ENCODE measurements at regions not wholly inside any gene's neighbourhood (a gene's known extent, or its start where the extent isn't known, plus 50 kb on each side); places are given as distances from the start of the nearest gene placed in this dataset.

- TF ChIP-seq ZNF552 (CRISPR knock-in tag; IDR thresholded peaks at IDR 0.05; ENCODE audit: borderline replicate concordance) (peak; percentile 25; the same call in 1 of the 2 replicates), FOXA3 (CRISPR knock-in tag; IDR thresholded peaks at IDR 0.05) (peak; percentile 82), ZNF546 (CRISPR knock-in tag; conservative IDR thresholded peaks at IDR 0.05) (0 out of 2 replicates have a peak, but pooled peaks have one; percentile 38), ZBTB20 (CRISPR knock-in tag; IDR thresholded peaks at IDR 0.05; ENCODE audit: borderline replicate concordance, low read depth) (peak; percentile 32; the same call in 1 of the 2 replicates), PHF20 (CRISPR knock-in tag; IDR thresholded peaks at IDR 0.05) (peak; percentile 25; the same call in 1 of the 2 replicates), ZMYM4 (CRISPR knock-in tag; IDR thresholded peaks at IDR 0.05) (peak; percentile 63), CBX5 (CRISPR knock-in tag; IDR thresholded peaks at IDR 0.05; ENCODE audit: borderline replicate concordance) (peak; percentile 40; the same call in 1 of the 2 replicates), MTF2 (CRISPR knock-in tag; IDR thresholded peaks at IDR 0.05; ENCODE audit: borderline replicate concordance) (0 out of 2 replicates have a peak, but pooled peaks have one; percentile 40), FOXO4 (CRISPR knock-in tag; conservative IDR thresholded peaks at IDR 0.05) (0 out of 2 replicates have a peak, but pooled peaks have one; percentile 38), IRF2 (CRISPR knock-in tag; IDR thresholded peaks at IDR 0.05) (peak; percentile 57; the same call in 1 of the 2 replicates), SIX1 (CRISPR knock-in tag; IDR thresholded peaks at IDR 0.05; ENCODE audit: borderline replicate concordance) (peak; percentile 96), SIX4 (CRISPR knock-in tag; IDR thresholded peaks at IDR 0.05) (peak; percentile 94), HMG20A (CRISPR knock-in tag; IDR thresholded peaks at IDR 0.05; ENCODE audit: borderline replicate concordance) (peak; percentile 28; the same call in 1 of the 2 replicates), KLF16 (CRISPR knock-in tag; IDR thresholded peaks at IDR 0.05) (0 out of 4 replicates have a peak, but pooled peaks of 1 of the 2 experiments have one; percentile 20), FOXJ3 (CRISPR knock-in tag; IDR thresholded peaks at IDR 0.05; ENCODE audit: borderline replicate concordance) (peak; percentile 60; the same call in 1 of the 2 replicates), MAFF (IDR thresholded peaks at IDR 0.05; ENCODE audit: low read depth, low read length) (0 out of 2 replicates have a peak, but pooled peaks have one; percentile 17), RXRA (CRISPR knock-in tag; IDR thresholded peaks at IDR 0.05) (peak; percentile 23; the same call in 1 of the 2 replicates)
- TF ChIP-seq, protein P1, sequence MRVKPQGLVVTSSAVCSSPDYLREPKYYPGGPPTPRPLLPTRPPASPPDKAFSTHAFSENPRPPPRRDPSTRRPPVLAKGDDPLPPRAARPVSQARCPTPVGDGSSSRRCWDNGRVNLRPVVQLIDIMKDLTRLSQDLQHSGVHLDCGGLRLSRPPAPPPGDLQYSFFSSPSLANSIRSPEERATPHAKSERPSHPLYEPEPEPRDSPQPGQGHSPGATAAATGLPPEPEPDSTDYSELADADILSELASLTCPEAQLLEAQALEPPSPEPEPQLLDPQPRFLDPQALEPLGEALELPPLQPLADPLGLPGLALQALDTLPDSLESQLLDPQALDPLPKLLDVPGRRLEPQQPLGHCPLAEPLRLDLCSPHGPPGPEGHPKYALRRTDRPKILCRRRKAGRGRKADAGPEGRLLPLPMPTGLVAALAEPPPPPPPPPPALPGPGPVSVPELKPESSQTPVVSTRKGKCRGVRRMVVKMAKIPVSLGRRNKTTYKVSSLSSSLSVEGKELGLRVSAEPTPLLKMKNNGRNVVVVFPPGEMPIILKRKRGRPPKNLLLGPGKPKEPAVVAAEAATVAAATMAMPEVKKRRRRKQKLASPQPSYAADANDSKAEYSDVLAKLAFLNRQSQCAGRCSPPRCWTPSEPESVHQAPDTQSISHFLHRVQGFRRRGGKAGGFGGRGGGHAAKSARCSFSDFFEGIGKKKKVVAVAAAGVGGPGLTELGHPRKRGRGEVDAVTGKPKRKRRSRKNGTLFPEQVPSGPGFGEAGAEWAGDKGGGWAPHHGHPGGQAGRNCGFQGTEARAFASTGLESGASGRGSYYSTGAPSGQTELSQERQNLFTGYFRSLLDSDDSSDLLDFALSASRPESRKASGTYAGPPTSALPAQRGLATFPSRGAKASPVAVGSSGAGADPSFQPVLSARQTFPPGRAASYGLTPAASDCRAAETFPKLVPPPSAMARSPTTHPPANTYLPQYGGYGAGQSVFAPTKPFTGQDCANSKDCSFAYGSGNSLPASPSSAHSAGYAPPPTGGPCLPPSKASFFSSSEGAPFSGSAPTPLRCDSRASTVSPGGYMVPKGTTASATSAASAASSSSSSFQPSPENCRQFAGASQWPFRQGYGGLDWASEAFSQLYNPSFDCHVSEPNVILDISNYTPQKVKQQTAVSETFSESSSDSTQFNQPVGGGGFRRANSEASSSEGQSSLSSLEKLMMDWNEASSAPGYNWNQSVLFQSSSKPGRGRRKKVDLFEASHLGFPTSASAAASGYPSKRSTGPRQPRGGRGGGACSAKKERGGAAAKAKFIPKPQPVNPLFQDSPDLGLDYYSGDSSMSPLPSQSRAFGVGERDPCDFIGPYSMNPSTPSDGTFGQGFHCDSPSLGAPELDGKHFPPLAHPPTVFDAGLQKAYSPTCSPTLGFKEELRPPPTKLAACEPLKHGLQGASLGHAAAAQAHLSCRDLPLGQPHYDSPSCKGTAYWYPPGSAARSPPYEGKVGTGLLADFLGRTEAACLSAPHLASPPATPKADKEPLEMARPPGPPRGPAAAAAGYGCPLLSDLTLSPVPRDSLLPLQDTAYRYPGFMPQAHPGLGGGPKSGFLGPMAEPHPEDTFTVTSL (CRISPR knock-in tag; IDR thresholded peaks at IDR 0.05; ENCODE audit: borderline replicate concordance): peak; percentile 40; the same call in 1 of the 2 replicates
- TF ChIP-seq, protein P2, sequence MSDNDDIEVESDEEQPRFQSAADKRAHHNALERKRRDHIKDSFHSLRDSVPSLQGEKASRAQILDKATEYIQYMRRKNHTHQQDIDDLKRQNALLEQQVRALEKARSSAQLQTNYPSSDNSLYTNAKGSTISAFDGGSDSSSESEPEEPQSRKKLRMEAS (IDR thresholded peaks at IDR 0.05): 0 out of 2 replicates have a peak, but pooled peaks have one; percentile 17
Observed at GRCh38 chr1:166409253-166410082, 242.7 kb upstream of the FAM78B start (continued).

All from HepG2 (cell line).